Mesenteric fat pad (tissue), 1 donor: ENCODE measurements at regions not wholly inside any gene's neighbourhood (a gene's known extent, or its start where the extent isn't known, plus 50 kb on each side); places are given as distances from the start of the nearest gene placed in this dataset.

Source experiments
- DNase-seq: peaks from one replicate; pipeline ENCODE4 v3.0.0-alpha.2; 2020; ENCODE audit warnings: low spot score
- donor health status: DM: yes; HTN: yes; CAD: no.

- no peak for DNase-seq
Measured at GRCh38 chr9:88789785-88790184, 201.5 kb upstream of the S1PR3 start.

GRCh38 chr9:88791105-88791805 is 200.0 kb upstream of the S1PR3 start:
- DNase-seq = no peak

GRCh38 chr9:88792502-88792901 is 198.8 kb upstream of the S1PR3 start:
- DNase-seq = no peak

- no peak for DNase-seq
Measured at GRCh38 chr9:88794100-88794499, 197.2 kb upstream of the S1PR3 start.

DNA sequence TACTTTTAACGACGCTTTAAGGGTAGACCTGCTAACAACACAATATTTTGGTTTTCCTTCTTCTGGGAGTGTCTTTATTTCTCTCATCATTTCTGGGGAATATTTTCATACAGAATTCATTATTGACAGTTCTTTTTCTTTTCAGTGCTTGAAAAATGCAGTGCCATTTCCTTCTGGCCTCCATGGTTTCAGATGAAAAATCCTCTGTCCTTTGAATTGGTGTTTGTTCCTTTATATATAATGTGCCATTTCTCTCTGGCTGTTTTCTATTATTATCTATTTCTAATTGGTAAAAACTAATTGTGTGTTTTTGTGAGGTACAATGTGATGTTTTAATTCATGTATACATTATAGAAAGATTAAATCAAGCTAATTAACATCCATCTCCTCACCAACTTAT is 194.3 kb upstream of the S1PR3 start:
- DNase-seq = no peak

- no peak for DNase-seq
Measured at GRCh38 chr9:88798476-88798875, 192.8 kb upstream of the S1PR3 start.

- no peak for DNase-seq
Measured at GRCh38 chr9:88799541-88800328, 191.5 kb upstream of the S1PR3 start.

DNA sequence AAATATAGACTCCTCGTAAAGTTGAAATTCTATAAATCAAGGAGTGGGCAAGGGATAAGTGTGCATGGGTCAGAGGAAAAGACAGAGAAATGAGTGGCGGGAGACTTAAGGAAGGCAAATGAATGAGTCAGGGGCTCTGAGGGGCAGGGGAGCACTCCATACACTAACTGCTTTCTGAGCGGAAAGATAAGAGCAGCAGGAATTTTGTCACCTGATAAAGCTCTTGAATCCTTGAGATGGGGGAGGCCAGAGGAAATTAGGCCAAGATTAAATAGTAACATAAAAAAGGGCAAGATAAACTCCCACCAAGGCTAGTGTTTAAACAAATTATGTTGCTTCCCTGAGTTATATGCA is 191.0 kb upstream of the S1PR3 start:
- DNase-seq = no peak

GRCh38 chr9:88801214-88801796 is 190.0 kb upstream of the S1PR3 start:
- no peak for DNase-seq

- DNase-seq = no peak
Measured at GRCh38 chr9:88802533-88802932, 188.7 kb upstream of the S1PR3 start.

GRCh38 chr9:88803546-88804253 is 187.6 kb upstream of the S1PR3 start:
- no peak for DNase-seq

GRCh38 chr9:88804254-88804596 is 187.0 kb upstream of the S1PR3 start:
- DNase-seq = no peak

GRCh38 chr9:88805217-88805943 is 185.9 kb upstream of the S1PR3 start:
- no peak for DNase-seq

DNA sequence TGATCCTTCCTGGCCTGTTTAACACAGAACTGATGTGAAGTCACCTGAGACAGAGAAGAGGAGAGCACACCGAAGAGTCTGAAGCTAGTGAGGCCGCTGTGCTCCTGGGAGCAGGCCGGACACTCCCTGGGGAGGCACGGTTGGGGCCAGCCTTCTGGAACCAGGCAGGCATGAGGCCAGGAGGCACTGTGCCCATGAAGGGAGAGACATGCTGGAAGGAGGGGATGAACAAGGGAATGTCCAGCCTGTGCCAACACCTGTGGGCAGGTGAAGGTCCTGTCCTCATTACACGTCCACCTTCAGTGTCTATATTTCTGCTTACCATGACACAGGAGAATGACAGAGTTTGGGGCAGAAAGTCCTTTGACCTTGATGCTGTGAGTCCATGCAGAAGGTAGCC is 183.8 kb upstream of the S1PR3 start:
- no peak for DNase-seq

GRCh38 chr9:88808019-88808656 is 183.1 kb upstream of the S1PR3 start:
- no peak for DNase-seq

- no peak for DNase-seq
Measured at GRCh38 chr9:88808761-88809354, 182.4 kb upstream of the S1PR3 start.

DNA sequence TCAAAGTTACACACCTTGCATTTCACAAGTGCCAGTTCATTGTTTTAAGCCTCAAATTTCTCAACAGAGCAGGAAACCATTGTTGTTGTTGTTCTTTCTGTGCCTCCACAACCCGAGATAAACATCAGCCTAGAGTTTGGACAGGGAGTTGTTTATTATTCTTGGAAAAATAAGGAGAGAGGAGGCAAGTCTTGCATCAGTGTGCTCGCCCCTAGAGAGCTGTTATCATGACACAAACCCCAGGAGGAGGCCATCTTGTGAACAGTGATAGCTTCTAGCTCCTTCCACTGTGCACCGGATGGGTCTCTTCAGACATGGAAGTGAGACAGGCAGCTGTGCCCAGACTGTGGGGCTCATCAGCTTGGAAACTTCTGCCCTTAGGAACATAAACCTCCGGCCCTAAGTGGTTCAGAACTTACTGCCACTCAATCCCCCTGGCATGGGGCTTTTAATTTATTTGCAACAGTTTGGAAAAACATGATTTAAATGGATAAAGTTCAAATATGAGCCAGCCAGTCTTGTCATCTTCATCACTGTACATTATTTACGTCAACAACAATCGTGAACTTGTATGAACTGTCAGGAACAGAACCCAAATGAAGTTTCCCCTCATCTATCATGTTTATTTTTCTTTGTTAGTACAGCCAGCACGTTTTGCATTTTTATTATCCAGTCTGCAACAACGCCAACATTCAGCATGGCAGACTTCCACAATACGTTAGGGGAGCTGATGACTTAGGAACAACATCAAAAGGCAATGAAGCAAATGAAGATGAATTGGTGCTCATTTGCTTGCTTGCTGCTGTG is 181.7 kb upstream of the S1PR3 start:
- no peak for DNase-seq

GRCh38 chr9:88810826-88811225 is 180.4 kb upstream of the S1PR3 start:
- DNase-seq = no peak

GRCh38 chr9:88811511-88811910 is 179.8 kb upstream of the S1PR3 start:
- DNase-seq = no peak
